ENCODE measurements at regions not wholly inside any gene's neighbourhood (a gene's known extent, or its start where the extent isn't known, plus 50 kb on each side); places are given as distances from the start of the nearest gene placed in this dataset.

- TF ChIP-seq CTCF (IDR thresholded peaks at IDR 0.05; ENCODE audit: insufficient read depth, low read length), result no peak
- TF ChIP-seq GABPA (IDR thresholded peaks at IDR 0.05; ENCODE audit: low read depth), result no peak
These were observed 800.2 kb downstream of the KCNJ2 start for GRCh38 chr17:70969521-70970034.

Measured in HL-60 (cell line).